MM.1S (cell line): ENCODE measurements at regions not wholly inside any gene's neighbourhood (a gene's known extent, or its start where the extent isn't known, plus 50 kb on each side); places are given as distances from the start of the nearest gene placed in this dataset.

Experiments used
- EZH2 ChIP-seq: fragments of 300-600 bp; sonication (generic); optimal IDR thresholded peaks from 2 replicates; pipeline ENCODE3; 2017; ENCODE audit warnings: low read depth, mild to moderate bottlenecking, antibody characterized with exemption, low read length, mixed read lengths
- EZH2phosphoT487 ChIP-seq: fragments of 300-600 bp; sonication (generic); IDR thresholded peaks from 2 replicates; pipeline ENCODE4 v1.6.1; 2018; ENCODE audit warnings: antibody characterized with exemption, low read length
- TF ChIP-seq, protein P1 (sequence below): fragments of 300-600 bp; sonication (generic); IDR thresholded peaks from 2 replicates; pipeline ENCODE4 v1.5.1; 2016; ENCODE audit warnings: antibody characterized with exemption, low read length, mixed read lengths

- TF ChIP-seq, protein P1, sequence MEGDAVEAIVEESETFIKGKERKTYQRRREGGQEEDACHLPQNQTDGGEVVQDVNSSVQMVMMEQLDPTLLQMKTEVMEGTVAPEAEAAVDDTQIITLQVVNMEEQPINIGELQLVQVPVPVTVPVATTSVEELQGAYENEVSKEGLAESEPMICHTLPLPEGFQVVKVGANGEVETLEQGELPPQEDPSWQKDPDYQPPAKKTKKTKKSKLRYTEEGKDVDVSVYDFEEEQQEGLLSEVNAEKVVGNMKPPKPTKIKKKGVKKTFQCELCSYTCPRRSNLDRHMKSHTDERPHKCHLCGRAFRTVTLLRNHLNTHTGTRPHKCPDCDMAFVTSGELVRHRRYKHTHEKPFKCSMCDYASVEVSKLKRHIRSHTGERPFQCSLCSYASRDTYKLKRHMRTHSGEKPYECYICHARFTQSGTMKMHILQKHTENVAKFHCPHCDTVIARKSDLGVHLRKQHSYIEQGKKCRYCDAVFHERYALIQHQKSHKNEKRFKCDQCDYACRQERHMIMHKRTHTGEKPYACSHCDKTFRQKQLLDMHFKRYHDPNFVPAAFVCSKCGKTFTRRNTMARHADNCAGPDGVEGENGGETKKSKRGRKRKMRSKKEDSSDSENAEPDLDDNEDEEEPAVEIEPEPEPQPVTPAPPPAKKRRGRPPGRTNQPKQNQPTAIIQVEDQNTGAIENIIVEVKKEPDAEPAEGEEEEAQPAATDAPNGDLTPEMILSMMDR: no peak
- TF ChIP-seq EZH2 (no peak), EZH2phosphoT487 (no peak)
Observed at GRCh38 chr3:40719660-40720287, 195.0 kb downstream of the ZNF621 start.
